Lung microvascular endothelial cell (primary cell): ENCODE measurements at regions not wholly inside any gene's neighbourhood (a gene's known extent, or its start where the extent isn't known, plus 50 kb on each side); places are given as distances from the start of the nearest gene placed in this dataset.

ENCODE experiments used
- DNase-seq, 2 donors: peaks; one replicate each; pipeline versions ENCODE4 v3.0.0 to v3.0.0-alpha.2; 2010; ENCODE audit warnings: low read depth in 2 of 2

DNA sequence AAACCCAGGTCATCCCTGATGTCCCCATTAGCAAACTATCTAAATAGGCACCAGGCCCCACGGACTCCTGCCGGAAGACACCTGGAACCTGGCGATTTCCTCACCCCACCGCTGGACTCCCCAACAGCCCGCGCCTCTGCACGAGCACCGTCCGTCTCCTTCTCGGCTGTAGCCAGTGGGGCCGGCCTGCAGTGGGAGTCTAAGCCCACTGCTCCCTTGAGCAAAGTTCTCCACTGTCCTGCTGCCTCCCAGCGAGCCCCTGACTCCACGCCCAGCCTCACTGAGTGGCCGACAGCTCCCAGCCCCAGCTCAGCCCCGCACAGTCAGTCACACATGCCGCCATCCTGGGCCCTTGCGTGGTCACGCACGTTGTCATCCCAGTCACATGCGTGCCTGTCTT is 211.3 kb upstream of the PPP2R2D start:
- no peak for DNase-seq

DNA sequence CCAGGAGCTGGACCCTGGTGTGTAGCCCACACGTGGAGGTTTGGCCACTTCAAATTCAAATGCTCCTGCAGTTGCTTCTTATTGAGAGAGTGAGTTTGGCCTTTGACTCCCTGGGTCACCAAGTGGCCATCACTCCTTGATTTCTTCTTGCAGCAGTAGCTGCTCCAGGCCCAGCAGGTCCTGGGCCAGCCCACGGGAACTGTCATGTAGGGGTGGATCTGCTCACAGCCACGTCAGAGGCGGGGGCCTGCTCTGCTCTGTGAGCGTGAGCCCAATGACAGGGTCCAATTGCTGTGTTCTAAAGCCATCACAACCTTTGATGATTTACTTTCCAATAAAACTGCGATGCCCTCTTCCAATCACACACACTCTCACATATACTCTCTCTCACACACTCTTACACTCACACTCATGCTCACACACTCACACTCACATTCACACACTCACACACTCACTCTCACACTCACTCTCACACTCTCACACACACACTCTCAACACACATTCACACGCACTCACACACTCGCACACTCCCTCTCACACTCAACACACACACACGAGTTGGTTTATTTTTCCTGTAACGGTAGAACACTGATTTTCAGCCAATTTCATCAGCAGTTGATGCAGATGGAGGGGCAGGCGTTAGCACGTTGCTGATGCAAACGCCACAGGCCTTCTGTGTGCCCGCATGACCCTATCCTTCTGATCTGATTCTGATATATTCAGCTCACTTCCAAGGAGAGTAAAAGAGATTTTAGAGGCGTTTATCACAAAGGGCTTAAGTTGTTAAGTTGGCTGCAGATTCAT is 210.7 kb upstream of the PPP2R2D start:
- no peak for DNase-seq

DNA sequence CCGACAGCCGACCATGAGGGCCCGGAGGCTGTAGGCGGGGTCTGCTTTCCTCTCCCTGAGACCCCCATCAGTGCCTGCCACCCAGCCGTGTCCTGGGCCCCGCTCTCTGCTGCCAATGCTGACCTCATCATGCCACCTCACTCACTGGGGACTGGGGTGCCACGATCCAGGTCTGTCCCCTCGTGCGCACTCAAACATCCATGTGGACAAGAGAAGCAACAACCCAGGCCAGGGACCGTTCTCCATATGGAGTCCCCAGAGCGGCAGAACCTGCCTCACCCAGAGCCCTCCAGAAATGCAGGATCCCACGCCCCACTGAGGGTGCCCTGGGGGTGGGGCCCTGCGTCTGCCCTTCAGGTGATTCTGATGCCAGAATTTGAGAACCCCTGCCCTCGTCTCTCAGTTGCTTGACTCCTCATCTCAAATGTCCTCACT is 210.0 kb upstream of the PPP2R2D start:
- DNase-seq, result no peak

DNA sequence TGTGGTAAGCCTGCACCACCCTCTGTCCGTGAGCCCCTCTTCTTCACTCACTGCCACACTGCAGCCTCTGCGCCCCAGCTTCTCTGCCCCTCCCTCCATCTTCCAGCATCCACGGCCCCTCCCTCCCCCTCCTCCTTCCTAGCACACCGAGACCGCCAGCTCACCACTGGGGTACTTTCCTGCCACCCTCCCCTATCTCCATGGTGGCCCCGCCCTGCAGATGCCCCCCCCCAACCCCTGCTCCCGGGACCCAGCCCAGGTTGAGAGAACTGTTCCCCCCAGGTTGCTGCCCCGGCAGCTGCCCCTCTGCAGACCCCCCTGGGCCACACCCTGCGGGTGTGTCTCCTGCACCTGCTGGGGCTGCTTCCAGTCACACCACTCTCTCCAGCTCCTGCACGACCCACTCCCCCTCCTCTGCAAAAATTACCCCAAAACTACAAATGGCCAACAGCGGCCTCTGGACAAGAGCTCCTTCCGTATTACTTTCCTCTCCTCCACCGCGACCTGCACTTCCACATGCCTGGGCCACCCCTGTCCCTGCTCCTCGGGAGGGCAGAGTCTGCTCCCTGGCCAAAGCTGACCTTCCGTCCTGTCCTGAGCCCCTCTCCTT is 209.2 kb upstream of the PPP2R2D start:
- no peak for DNase-seq

DNA sequence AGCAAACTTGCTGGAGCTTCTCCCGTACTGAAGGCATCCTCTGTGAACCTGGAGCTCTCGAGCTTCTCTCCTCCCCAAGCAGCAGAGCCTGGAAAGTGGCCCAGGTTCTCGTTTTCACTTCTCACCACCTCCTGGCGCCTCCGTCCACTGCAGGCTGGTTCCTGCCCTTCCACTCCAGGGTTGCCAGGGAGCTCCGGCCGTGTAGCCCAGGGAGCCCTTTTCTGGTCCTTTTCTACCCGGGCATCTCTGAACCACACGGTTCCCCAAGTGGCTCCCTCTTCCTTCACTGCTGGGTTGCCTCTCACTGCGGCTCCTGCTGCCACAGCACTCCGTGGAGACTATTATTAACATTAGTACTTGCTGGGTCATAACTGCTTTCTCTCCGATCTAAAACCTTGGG is 208.6 kb upstream of the PPP2R2D start:
- DNase-seq, result no peak

DNA sequence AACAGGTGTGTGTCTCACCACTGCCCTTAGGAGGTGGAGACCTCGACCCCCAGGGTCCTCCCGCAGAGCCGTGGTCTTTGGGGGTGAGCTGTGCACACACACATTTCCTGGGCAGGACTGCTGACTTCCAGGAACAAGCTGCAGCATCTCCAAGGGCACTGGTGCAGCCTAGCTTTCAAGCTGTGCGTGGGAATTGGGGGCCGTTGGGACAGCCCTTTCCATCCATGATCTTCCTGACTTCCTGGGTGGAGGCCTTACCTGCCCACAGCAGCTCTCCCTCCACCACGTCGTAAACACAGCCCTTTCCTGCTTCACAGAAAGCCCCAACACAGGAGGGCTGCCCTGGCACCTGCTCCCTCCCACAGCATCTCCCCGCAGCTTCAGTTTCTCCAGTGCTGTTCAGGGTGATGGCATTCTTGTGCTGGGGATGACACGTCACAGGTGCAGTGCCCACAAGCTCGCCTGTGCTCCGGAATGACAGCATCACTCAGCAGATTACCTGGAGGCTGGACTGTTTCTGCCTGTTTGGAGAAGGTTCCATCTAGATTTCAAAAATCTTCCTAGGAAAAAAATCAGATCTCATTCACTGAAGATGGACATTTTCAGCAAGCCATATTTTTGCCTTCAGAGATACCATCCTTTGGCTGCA is 208.0 kb upstream of the PPP2R2D start:
- DNase-seq, result no peak

DNA sequence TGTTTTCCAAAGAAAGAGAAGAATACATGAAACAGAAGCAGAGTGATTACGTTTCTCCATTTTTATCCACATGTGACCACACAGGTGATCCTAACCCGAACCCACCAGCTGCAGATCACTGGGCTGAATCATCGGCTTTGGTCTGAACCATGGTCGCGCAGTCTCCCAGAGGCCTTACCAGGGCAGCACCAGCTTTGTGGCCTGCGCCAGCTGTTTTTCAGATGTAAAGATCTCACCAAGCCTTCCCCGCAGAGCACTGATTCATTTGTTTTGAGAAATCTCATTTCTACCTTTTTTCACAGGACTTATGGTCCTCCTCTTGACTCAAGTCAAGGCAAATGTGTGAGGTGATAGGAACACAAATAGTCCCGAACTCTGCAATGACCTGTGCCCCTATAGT is 207.0 kb upstream of the PPP2R2D start:
- no peak for DNase-seq

DNA sequence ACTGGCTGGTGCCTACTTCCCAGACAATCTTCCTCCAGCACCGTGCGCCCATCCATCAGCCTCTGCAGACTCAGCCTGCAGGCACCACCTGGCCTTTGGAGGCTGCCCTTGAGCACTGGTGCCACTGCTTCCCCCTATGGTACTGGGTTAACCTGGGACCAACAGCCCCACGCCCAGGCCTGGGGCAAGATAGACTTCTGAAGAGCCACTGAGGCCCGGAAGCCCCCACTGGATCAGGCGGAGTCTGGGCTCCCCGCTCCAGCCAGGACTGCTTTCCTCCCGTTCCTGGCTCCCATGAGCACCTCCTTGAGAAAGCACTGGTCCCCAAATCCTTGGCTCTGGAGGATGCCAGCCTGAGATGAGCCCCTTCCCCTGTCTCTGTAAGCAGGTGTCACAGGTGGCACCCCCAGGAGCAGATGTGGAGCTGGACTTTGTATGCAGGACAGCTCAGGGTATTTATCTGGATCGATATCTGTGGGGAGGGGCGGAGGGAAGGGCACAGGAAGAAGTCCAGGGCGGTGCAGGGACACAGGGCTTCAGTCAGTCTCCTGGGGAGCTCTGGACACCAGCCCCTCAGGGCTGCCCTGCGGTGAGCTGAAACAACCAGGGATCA is 206.5 kb upstream of the PPP2R2D start:
- DNase-seq, result no peak

DNA sequence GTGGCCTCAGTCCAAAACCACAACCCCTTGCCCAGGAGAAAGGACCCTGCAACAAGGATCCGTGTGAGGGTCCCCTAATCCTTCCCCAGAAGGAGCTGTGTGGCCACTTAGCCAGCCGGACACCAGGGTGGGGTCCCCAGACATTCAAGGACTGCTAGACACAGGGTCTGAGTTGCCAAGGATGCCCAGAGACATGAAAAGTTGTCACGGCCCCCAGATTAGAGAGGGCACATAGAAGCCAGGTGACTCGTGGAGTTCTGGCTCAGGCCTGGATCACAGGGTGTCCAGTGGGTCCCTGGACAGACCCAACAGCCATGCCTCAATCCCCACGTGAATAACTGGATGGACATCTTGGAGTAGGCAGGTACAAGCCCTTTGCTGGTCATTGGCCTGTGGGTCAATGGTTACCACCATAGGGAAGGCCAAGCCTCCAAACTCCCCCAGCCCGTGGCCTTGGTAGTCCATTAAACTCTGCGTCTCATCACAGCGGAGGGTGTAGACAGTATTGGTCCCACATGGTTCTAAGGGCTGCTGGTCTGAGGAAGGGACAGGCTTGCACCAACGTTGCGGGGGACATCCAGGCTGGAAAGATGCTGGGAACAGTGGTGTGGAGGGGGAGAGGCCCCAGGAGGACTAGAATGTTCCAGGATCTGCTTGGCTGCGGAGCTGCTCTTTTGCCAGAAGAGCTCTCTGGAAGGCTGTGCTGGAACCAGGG is 205.9 kb upstream of the PPP2R2D start:
- no peak for DNase-seq

DNA sequence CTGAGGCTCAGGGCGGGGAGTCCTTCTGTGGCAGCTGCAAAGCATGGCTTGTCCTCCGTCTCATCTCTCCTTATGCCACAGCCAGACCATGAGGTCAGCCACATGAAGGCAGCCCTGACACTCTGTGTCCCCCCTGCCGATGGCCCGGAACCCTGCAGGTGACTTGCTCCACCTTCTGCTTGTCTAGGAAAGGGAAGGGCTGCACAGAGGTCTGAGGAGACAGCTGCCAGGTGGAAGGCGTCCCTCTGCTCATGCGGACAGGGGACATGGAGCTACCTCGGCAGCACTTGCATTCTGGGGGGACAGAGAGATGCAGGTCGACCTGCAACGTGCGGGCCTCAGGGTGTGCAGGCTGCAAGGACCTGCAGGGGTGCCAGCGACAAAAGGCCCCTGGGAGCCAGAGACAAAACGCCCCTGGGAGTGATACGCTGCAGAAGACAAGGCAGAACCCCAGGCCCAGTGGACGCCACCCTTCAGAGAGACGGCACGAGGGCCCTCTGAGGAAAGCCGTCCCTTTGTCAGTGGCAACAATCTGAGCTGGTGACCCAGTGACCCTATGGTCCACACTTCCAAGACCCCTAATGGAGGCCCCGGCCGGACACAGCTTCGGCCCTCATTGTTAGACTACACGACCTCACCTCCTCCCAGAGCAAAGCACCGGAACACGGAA is 205.2 kb upstream of the PPP2R2D start:
- no peak for DNase-seq

DNA sequence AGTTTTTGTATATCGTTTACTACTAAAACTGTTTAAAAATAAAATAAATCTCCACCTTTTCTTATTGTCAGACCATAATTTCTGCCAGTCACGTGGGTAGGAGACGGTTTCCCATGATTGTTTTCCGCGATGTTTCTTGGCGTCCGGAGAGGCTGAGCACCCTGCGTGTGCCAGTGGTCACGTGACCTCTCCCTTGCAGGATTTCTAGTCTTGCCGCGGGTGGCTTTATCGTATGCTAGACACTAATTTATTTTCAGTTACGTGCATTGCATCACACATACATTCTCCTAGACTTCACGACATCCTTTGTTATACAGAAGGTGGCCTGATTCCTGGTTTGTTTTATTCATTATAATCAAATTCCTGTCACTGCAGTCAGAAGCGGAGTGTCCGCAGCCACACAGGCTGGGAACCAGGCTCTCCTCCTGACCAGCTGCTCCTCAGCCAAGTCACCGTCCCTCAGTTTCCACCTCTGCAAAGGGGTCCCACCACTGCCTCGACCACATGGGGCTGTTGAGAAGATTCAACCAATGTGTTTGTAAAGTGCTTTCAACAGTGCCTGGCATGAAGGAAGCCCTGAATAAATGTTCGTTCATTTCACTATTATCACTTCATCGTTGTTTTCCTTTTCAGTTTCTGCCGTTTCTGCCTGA is 203.2 kb upstream of the PPP2R2D start:
- DNase-seq, result no peak

DNA sequence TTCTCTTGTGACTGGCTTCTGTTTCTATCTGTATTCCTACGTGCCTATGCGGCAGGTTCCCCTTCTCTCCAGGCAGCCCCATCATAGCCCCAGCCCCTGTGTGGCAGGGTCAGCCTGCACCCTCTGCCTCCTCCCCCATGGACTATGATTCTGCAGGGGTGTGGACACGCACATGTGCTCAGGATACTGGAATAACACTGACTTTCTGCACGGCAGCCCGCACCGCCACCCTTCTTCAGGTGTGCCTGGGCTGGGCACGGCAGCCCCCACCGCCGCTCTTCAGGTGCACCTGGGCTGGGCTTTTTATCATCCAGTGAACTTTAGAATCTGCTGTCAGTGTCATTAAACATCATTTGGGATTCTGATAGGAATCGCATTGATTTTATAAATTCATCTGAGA is 202.6 kb upstream of the PPP2R2D start:
- no peak for DNase-seq

DNA sequence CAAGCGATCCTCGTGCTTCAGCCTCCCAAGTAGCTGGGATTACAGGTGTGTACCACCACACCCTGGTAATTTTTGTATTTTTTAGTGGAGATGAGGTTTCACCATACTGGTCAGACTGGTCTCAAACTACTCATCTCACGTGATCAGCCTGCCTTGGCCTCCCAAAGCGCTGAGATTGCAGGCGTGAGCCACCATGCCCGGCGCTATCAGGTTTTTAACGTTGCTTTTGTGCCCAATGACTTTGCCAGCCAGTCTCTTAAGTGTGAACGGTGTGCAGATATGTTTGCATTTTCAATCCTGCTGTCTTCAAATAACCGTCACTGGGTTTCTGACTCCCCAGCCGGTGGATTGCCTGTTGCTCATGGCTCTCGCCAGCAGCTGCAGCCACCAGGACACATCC is 201.8 kb upstream of the PPP2R2D start:
- no peak for DNase-seq

DNA sequence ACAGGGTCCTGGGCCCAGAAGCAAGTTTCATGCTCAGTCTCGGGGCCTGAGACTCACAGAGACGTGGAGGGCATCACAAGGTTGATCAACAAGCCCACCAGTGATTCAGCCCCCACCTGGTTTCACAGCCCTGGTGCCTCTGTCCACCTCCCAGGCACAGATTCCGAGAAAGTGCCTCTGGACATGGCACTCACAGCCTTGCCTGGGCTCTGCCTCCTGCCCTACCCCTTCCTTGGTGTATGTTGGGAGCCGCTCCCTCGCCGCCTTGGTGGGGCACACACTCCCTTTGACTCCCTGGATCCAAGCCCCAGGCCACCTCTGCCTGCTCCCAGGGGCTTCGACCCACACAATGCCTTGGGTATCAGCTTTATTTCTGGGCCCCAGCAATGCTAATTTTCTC is 200.8 kb upstream of the PPP2R2D start:
- DNase-seq, result no peak

DNA sequence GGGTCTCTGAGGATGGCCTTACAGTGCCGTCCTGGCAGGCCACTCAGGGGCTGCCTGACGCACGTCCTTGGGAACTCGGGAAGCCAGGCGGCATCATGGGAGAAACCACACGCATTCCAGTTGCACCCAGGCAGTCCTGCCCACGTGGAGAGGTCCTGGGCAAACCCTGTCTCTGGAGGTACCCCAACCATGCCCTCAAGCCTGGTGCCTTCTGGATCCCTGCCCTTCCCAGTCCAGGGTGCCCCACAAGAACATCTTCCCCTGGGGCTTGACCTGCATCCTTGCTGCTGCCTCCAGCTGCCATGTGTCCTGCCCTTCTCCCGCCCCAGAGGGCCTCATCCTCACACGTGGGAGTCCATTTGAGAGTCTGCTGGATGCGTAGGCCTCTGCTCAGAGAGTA is 200.3 kb upstream of the PPP2R2D start:
- no peak for DNase-seq

DNA sequence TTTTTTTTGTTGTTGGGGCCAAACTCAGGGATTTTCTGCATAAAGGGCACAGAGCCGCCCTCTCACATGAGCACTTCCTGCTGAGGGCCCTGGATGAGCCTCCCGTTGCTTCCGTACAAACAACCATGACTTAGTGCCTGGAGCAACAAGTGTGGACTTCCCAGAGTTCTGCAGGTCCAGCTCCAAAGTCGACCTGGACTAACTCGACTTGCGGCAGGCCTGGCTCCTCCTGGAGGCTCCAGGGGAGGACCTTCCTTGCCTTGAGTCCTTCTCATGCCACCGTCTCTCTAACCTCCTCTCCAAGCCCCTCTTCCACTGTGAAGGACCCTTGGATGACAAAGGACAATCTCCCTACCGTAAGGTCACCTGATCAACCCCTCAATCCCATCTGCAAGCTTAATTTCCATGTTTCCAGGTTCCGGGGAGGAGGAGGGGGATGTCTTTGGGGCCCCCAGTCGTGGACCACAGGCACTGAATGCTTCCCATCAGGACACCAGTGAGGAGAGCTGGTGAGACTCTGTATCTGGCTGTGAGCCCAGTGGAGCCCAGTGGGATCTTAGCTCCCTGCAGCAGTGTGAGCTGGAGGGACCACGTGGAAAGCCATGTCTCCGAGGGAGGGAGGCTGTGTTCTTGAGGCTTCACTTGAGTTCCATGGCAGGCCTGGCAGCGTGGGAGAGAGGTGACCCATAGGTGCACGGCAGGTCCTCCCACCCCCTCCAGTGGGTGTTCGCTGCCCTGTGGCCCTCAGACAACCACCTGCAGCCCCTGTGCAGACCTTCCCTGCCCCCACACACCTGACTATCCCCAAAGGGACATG is 199.5 kb upstream of the PPP2R2D start:
- DNase-seq, result no peak

DNA sequence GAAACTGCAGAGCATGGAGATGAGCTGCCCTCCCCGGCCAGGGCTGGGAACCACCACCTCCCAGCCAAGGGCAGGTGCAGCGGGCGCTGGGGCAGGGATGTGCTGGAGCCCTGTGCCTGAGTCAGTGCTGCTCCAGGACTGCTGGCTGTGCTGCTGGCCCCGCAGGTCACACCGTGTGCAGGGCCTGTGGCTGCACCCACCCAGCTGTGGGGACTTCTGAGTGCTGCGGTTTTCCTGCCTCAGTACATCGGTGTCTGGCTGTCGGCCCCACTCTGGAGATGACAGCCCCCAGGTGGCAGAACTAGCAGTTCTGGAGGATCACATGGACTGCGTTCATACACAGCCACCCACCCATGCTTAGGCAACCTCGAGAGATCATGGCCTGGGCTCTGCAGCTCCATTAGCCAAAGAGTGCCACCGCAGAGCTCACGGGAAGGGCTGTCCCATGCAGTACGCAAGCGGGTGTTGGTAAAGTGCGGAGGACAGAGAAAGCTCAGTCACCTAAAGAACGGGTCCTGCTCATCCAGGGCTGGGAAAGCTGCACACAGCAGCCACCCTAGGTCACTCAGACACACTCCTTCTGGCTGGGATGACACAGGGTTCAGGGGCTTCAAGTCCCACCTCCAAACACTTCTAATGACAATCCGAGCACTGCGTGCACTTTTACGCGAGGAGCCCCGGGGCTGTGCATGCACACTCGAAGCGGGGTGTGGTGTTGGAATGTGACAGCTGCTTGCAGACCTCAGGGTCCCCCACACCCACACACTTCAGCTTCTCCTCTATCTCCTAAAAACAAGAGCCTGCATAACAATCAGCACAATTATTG is 198.1 kb upstream of the PPP2R2D start:
- no peak for DNase-seq

DNA sequence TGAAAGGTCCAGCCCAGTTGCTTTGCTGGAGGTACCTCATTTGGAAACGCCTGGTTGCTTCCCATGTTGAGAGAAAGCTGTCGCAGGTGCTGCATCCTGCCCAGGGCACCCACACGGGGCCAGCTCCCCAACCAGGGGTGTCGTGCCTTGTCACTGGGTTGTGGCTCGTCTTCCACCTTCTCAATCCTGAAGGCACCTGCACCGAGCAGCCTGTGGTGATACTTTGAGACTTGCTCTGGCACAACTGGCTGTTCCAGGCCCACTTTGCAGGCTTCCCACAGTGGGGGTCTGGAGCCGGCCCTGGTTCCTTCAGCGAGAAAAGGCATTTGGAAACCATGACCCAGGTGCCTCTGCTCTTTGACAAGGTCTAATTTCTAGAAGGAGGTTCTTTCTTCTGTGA is 197.3 kb upstream of the PPP2R2D start:
- no peak for DNase-seq

DNA sequence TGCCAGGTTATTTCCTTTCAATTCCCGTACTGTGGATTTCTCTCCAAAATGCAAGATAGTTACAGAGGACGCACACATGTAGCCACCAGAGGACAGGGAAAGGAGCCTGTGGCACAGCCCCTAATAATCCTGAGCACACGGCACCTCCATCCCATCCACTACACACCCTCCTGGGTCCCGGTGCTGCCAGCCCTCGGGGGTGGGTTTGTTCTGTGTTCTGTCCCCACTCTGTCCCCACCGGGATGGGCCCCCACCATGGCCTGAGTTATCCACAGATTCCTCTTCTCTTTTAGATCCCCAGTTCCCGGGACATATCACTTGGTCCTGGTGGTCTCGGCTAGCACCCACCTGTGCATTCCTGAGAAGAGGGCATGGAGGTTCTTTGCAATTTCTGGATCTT is 196.9 kb upstream of the PPP2R2D start:
- DNase-seq, result no peak
